ENCODE measurements at regions not wholly inside any gene's neighbourhood (a gene's known extent, or its start where the extent isn't known, plus 50 kb on each side); places are given as distances from the start of the nearest gene placed in this dataset.

DNA sequence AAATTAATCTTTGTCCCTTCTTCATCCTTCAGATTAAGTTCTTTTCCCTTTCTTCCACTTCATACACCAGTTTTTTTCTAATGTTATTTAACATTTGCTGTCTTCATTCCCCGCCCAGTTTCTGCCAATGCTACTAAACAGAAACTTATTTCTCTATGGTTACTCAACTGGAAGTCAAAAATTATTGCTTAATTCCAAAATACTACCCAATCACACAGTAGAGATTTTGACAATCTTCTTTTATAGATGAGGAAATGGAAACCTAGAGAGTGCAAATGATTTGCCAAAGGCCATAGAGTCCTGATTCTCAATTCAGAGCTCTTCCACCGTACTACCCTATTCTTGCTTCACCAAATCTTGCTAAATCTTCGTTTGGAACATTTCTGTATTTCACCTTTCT, 58.1 kb upstream of the SH3GLB1 start:
- TF ChIP-seq, protein P1, sequence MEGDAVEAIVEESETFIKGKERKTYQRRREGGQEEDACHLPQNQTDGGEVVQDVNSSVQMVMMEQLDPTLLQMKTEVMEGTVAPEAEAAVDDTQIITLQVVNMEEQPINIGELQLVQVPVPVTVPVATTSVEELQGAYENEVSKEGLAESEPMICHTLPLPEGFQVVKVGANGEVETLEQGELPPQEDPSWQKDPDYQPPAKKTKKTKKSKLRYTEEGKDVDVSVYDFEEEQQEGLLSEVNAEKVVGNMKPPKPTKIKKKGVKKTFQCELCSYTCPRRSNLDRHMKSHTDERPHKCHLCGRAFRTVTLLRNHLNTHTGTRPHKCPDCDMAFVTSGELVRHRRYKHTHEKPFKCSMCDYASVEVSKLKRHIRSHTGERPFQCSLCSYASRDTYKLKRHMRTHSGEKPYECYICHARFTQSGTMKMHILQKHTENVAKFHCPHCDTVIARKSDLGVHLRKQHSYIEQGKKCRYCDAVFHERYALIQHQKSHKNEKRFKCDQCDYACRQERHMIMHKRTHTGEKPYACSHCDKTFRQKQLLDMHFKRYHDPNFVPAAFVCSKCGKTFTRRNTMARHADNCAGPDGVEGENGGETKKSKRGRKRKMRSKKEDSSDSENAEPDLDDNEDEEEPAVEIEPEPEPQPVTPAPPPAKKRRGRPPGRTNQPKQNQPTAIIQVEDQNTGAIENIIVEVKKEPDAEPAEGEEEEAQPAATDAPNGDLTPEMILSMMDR (IDR thresholded peaks at IDR 0.05) = no peak
- no peak for TF ChIP-seq POLR2A (IDR thresholded peaks at IDR 0.05)

Data from heart left ventricle (tissue), 13 donors.